Breast epithelium (tissue), 3 donors: ENCODE measurements at regions not wholly inside any gene's neighbourhood (a gene's known extent, or its start where the extent isn't known, plus 50 kb on each side); places are given as distances from the start of the nearest gene placed in this dataset.

ENCODE experiments used
- POLR2A ChIP-seq: fragments of 450-650 bp; IDR thresholded peaks from one replicate; pipeline ENCODE4 v1.6.1; 2016; ENCODE audit warnings: antibody characterized with exemption, mild to moderate bottlenecking, moderate library complexity
- TF ChIP-seq, protein P1 (sequence below), 3 donors: fragments of 450-650 bp; IDR thresholded peaks; one replicate each; pipeline ENCODE4 v1.5.1; 2016 to 2017; ENCODE audit warnings: antibody characterized with exemption in 3 of 3, mild to moderate bottlenecking in 3 of 3, moderate library complexity in 3 of 3

DNA sequence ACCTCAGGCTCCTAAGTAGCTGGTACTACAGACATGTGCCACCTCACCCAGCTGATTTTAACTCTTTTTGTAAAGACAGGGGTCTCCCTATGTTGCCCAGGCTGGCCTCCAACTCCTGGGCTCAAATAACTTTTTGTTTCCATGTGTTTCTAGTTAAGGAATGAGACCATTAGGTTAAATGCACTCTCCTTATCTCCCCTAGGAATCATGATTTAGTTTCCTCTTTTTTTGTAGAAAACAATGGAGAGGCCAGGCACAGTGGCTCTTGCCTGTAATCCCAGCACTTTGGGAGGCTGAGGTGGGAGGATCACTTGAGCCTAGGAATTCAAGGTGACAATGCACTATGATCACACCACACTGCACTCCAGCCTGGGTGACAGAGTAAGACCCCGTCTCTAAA, 198.8 kb upstream of the C2CD4B start:
- no peak for TF ChIP-seq POLR2A
- TF ChIP-seq, protein P1, sequence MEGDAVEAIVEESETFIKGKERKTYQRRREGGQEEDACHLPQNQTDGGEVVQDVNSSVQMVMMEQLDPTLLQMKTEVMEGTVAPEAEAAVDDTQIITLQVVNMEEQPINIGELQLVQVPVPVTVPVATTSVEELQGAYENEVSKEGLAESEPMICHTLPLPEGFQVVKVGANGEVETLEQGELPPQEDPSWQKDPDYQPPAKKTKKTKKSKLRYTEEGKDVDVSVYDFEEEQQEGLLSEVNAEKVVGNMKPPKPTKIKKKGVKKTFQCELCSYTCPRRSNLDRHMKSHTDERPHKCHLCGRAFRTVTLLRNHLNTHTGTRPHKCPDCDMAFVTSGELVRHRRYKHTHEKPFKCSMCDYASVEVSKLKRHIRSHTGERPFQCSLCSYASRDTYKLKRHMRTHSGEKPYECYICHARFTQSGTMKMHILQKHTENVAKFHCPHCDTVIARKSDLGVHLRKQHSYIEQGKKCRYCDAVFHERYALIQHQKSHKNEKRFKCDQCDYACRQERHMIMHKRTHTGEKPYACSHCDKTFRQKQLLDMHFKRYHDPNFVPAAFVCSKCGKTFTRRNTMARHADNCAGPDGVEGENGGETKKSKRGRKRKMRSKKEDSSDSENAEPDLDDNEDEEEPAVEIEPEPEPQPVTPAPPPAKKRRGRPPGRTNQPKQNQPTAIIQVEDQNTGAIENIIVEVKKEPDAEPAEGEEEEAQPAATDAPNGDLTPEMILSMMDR (IDR thresholded peaks at IDR 0.05), result no peak
